HEK293T (cell line): ENCODE measurements at regions not wholly inside any gene's neighbourhood (a gene's known extent, or its start where the extent isn't known, plus 50 kb on each side); places are given as distances from the start of the nearest gene placed in this dataset.

Experiments
- L3MBTL2 ChIP-seq: fragments of 450-650 bp; conservative IDR thresholded peaks from 2 replicates; pipeline ENCODE4 v1.6.1; 2016; ENCODE audit warnings: mild to moderate bottlenecking
- SP1 ChIP-seq: fragments of 450-650 bp; IDR thresholded peaks from 2 replicates; pipeline ENCODE4 v1.6.1; 2017
- SUZ12 ChIP-seq: fragments of 450-650 bp; IDR thresholded peaks from 2 replicates; pipeline ENCODE4 v1.6.1; 2016; ENCODE audit warnings: mild to moderate bottlenecking

DNA sequence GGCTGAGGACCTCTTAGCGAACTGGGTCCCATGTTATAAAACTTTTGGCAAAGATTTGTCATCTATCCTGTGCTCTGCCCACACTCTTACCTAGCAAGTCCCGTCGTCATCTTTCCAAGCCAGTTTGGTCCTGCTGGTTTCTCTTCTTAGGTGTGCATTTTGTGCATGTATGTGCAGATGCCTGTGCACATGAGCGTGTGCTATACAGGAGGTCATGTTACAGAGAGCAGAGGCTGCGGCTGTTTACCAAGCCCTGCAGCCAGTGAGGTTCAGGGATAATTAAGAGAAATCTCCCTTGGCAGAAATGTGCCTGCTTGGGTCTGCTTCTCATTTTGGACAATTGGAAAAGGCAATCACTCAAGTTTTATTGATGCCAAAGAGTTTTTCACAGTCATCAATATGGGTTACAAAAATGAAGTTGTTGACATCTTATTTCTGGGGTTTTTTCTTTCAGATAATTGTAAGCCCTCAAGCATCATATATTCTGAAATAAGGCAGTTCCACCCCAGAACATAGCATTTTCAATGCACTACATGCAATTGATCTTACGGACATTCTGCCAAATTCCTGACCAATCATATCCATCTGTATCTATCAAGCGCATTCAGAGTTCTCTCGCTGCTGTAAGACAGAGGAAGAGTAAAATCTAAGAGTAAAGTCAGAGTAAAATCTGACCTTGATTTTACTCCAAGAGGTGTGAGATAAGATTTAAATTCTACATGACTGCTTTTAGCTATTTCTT lies 361.4 kb upstream of the ZNF32 start:
- TF ChIP-seq SUZ12: no peak
- no peak for TF ChIP-seq SP1
- no peak for TF ChIP-seq L3MBTL2
